NCI-H2196 treated with DMSO at 0.1 percent for 48 hours (cell line): ENCODE measurements at regions not wholly inside any gene's neighbourhood (a gene's known extent, or its start where the extent isn't known, plus 50 kb on each side); places are given as distances from the start of the nearest gene placed in this dataset.

Source experiments
- DNase-seq: peaks from one replicate; lab custom pipeline; 2025; ENCODE audit not compliant: unreplicated experiment; lab: John Stamatoyannopoulos, UW

DNA sequence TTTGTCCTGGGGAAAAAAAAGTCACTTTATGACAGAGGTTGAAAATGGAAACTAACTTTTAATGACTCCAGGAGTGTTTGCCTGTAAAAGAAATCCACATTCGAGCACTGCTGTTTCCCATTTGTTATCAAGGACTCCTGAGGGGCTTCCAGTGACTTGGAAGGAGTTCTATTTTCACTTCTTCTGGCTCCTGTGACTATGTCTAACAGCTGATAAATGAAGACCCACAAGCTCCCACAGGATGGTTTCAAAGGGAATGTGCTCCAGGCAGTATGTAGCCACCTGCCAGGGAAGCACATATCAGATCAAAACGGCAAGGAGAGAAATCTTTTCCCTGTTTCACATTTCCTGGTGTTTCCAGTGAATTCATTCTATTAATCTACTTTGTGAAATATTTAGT lies 159.8 kb upstream of the FAM241A start:
- no peak for DNase-seq

DNA sequence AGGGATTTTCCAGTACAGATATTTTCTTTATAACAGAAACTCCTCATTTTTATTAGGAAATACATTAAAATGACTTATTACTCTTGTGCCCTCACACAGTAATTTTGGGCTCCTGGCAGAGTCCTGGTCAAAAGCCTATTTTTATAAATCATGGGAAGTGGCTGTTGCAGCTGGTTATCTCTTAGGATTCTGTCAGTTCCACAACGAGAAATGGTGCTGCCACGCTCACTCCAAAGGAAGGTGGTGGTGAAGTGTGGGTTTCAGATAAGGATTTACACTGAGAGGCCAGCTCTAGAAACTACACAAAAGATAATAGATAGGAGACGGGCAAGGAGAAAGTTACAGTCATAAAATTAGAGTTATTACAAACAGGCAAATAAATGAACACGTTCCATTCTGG lies 159.2 kb upstream of the FAM241A start:
- no peak for DNase-seq

DNA sequence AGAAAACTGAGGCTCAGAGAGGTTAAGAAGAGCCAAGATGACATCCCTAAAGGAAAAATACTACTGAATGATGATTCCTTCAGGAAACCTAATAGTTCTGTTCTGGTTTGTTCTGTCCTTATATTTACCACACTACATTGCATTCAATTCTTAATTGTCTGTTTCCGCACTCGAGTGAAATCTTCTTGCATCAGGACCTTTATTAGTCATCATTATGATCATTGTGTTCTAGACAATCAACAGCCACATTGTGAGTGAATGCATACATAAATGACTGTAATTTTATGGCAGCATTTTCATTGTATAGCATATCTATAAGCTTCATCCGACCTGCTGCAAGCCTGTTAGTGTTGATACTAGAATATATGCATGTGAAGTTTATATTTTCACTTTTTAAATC lies 156.7 kb upstream of the FAM241A start:
- no peak for DNase-seq

- DNase-seq = no peak
These were observed 155.4 kb upstream of the FAM241A start for GRCh38 chr4:111989817-111990216.

DNA sequence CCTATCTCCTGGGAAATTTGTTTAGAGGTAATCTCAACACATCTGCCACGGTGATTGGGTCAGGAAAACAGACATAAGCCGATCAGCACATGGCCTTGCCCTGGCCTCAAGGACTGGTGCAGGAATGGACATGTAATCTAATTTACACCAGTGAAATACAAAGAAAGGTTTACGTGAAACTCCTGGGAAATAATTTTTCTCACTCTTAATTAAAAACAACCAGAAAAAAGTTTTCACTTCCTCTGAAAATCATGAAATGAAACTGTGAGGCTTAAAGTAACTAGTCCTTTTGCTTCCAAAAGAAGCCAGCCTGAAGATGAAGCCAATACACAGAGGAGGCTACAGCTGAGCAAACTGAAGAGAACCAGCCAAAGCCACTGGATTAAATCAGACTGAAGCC lies 154.1 kb upstream of the FAM241A start:
- DNase-seq = no peak

DNA sequence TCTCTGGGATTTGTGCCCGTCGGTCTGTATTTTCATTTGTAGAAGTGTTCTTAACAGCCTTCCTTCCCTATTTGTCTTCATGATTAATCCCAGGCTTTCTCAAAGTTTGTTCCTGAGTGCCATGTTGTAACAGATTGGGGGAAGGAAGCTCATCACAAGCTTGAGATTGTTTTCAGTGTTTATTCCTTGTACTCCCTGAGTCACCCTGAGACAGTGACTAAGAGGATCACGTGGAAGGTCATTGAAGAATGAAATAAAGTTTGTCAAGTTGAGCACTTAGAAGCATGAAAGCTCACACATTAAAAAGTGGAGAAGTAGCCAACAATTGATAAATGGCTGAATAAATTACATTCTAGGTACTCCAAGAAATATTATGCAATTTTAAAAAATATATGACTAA lies 153.5 kb upstream of the FAM241A start:
- DNase-seq = no peak

GRCh38 chr4:111992351-111993168 lies 152.7 kb upstream of the FAM241A start:
- no peak for DNase-seq

GRCh38 chr4:111994392-111994791 lies 150.9 kb upstream of the FAM241A start:
- DNase-seq = no peak

- no peak for DNase-seq
These were observed 147.5 kb upstream of the FAM241A start for GRCh38 chr4:111997785-111998184.

DNA sequence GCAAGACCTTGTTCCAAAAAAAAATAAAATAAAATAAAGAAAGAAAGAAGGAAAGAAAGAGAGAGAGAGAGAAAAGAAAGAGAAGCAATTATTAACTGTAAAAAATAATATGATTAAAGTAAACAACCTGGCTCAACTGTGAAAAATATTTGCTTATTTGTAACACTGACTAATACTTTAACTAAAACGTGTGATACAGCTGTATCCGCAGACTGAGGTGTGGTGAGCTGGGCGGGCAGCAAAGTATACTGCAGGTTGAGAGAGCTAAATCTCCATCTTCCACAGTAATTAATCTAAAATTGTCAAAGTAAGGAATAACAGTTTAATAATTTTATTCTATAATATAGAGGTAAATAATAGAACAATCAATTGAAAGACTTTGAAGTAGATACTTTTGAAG lies 145.5 kb upstream of the FAM241A start:
- no peak for DNase-seq

- no peak for DNase-seq
These were observed 144.2 kb upstream of the FAM241A start for GRCh38 chr4:112001041-112001440.

- DNase-seq = no peak
These were observed 143.0 kb upstream of the FAM241A start for GRCh38 chr4:112002248-112002661.

DNA sequence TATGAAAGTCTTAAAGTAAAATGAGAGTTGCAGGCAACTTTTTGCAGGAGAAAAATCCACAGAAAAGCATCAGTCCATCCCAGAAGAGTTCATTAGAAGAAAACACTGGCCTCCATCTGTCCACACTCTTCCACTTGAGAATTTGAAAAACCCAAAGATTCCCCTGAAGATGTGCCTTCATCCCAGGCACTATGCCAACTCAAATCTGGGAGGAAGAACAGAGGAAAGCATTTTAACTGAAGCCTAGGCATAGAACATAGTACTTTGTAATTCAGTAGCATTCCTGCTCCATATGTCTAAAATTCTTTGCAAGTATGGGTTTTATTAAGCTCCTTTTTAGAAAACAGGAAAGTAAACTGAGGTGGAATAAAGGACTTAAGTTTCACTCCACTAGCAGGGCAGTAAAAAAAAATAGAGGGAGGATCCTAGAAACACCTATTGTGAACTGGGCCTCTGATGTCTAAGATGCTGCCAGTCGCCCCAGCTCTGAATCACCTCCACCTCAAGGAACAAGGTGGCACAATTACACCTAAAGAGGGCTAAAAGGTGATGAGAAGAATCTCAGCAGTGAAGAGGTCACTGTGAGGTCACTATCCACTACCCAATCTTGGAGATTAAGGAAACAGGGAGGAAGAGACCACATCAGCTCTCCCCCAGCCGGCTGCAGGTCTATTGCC lies 141.9 kb upstream of the FAM241A start:
- DNase-seq = no peak

- no peak for DNase-seq
These were observed 140.2 kb upstream of the FAM241A start for GRCh38 chr4:112005027-112005426.

GRCh38 chr4:112007391-112007790 lies 137.9 kb upstream of the FAM241A start:
- DNase-seq = no peak

DNA sequence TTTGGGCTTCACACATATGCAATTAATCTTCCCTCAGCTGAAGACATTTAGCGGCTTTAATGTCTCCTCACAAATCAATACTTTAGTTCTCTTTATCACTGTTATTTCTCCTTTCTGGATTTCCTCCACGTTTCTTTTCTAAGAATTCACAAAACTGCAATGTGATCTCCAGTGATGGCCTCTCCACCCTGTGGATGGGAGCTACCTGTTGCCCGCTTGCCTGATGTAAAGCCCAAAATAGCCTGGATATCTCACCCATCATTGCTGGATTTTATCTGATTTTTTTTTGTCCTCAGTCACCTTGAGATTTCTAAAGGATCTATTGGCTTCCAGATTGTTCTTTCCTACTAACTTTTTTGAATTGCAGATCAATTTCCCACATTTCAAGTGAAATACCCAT lies 129.3 kb upstream of the FAM241A start:
- no peak for DNase-seq

- no peak for DNase-seq
These were observed 121.8 kb upstream of the FAM241A start for GRCh38 chr4:112023402-112023950.

GRCh38 chr4:112026058-112026457 lies 119.2 kb upstream of the FAM241A start:
- DNase-seq = no peak

DNA sequence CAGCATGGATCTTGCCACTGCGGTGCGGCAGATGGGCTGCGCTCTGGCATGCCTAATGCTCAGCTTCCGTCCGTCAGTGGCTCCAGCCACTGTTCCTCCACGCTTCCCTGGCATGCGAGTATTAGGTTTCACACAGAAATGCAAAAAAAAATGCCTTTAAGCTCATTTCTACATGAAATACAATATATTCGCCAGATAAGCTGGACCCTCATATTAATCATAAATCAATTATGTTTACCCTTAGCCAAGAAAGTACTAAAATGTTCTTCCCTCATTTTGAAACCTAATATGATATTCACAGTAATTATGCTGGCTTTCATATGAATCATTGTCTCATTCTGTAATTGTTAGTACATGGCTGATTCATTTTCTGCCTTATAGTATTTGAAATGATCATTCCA lies 115.5 kb upstream of the FAM241A start:
- no peak for DNase-seq

DNA sequence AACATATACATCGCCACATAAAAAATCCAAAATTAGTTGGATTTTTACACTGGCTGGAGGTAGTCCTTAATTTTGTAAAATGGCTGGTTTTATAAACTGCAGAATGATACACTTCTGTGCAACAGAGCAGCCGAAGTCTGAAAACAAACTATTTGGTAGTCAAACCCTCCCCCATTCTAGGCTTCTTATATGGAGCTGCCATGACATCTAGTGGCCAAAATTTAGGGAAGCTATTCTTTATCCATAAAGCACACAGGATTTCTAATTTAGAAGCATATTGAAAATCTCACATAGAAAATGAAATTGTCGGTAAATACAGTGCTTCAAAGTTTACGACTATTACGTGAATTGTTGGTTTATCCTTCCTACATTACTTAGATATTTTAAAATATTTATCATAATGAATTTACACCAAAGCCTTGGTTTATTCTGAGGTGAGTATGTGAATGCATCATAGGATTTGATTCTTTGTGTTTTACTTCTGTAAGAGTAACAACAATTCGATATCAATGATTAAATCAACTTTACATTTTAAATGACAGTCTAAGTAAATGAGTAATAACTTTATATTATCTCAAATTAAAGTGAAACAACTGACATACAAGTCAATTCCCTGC lies 113.4 kb upstream of the FAM241A start:
- DNase-seq = no peak

DNA sequence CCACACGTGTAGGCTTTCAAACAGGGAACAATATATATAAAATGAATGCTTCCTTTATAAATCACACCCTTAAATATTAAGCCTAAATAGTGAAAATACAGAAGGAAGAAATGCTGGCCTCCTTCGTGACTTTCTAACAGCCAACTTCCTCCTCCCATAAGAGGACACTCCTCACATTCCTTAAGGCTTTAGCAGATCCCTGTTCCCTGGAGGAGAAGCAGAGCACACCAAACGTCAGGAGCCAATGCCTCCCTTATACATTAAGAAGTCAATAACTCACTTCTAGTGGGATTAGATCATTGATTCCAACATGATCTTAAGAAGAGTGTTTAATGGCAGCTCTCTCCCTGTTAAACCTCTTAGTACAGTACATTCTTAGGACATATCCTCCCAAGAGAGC lies 108.4 kb upstream of the FAM241A start:
- DNase-seq = no peak

DNA sequence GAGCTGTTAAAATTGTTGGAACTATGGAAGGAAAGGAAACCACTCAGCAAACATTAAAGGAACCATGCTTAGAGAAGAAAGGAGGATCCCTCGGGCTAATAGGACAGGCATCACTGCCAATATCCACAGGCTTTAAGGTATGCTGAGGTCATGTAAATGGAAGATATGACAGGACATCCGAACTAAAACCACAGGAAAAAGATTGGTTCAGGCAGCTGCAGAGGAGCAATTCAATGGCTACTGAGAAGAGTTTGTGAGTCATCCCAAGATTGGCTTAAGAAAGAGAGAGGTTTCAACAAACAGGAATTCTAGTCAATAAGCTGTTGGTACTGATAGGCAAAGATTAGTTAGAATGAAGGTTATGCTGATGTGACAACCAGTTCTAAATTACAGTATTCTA lies 106.4 kb upstream of the FAM241A start:
- DNase-seq = no peak
